ENCODE measurements at regions not wholly inside any gene's neighbourhood (a gene's known extent, or its start where the extent isn't known, plus 50 kb on each side); places are given as distances from the start of the nearest gene placed in this dataset.

DNA sequence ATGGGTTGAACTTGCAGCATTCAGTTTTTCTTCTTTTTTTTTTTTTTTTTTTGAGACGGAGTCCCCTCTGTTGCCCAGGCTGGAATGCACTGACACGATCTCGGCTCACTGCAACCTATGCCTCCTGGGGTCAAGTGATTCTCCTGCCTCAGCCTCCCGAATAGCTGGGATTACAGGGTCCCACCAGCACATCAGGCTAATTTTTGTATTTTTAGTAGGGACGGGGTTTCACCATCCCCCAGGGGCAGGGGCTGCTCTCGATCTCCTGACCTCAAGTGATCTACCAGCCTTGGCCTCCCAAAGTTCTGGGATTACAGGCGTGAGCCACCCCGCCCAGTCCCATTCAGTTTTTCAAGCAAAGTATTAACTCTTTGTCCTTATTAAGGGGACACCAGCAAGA lies 117.6 kb upstream of the PRSS16 start:
- Histone ChIP-seq H3K79me1 (ENCODE audit: insufficient read depth, low read depth, low read length, poor library complexity, severe bottlenecking) (no peaks in the 10 kb centered on the region), H2BK20ac (ENCODE audit: low read depth, low read length, poor library complexity, severe bottlenecking) (no peak overlapping the region), H2BK12ac (ENCODE audit: insufficient read length, low read depth, low read length) (no peak overlapping the region), H3K18ac (ENCODE audit: insufficient read length, low read depth, low read length) (no peak overlapping the region), H3K4ac (ENCODE audit: low read depth, low read length) (no peak overlapping the region), H3K9ac (ENCODE audit: extremely low read depth, insufficient read length, low read length) (no peak overlapping the region), H3K27ac (ENCODE audit: insufficient read length, low read depth, low read length) (no peak overlapping the region), H3K23ac (ENCODE audit: insufficient read length, low read depth, low read length) (no peak overlapping the region), H3K9me3 (ENCODE audit: control insufficient read depth, low read depth, low read length) (no peaks in the 10 kb centered on the region), H4K20me1 (ENCODE audit: control insufficient read depth, insufficient read depth, insufficient read length) (no peaks in the 10 kb centered on the region), H2AK5ac (ENCODE audit: insufficient read length, low read length) (no peak overlapping the region), H2AFZ (ENCODE audit: low read length) (no peak overlapping the region), H3K56ac (ENCODE audit: insufficient read length, low read depth, low read length) (no peak overlapping the region), H2BK5ac (ENCODE audit: insufficient read length, low read length) (no peak overlapping the region), H3K27me3 (ENCODE audit: insufficient read depth, low read length) (no peaks in the 10 kb centered on the region), H2BK15ac (ENCODE audit: low read depth, low read length) (no peak overlapping the region), H3K79me2 (ENCODE audit: insufficient read depth, low read length) (no peaks in the 10 kb centered on the region), H3K4me1 (ENCODE audit: insufficient read depth, low read length) (no peaks in the 10 kb centered on the region; the same call in 1 of the 2 replicates), H4K91ac (ENCODE audit: insufficient read length, low read depth, low read length) (no peak overlapping the region), H3T11ph (ENCODE audit: low read length) (no peak overlapping the region), H4K8ac (replicated peaks; ENCODE audit: insufficient read length, low read depth, low read length) (no peak overlapping the region), H4K5ac (ENCODE audit: insufficient read length, low read depth, low read length) (no peak overlapping the region), H3K4me2 (ENCODE audit: insufficient read depth, insufficient read length, low read length) (no peak overlapping the region), H2BK120ac (ENCODE audit: low read depth, low read length, poor library complexity, severe bottlenecking) (no peak overlapping the region), H3K23me2 (ENCODE audit: insufficient read length, low read depth, low read length, poor library complexity, severe bottlenecking) (peaks cover 10% of the 10 kb centered on the region), H3K14ac (ENCODE audit: insufficient read depth, low read length) (no peak overlapping the region)
- Mint-ChIP-seq H3K9me3 (no peaks in the 10 kb centered on the region; a peak in 1 of 5 replicates), H3K27ac (no peak overlapping the region), H3K4me1 (peaks cover 26 to 32% of the 10 kb centered on the region in 2 experiments), H3K36me3 (ENCODE audit: insufficient read depth in 1 of 3, low read depth in 3 of 3) (peaks cover 0 to 2% (median 0%) of the 10 kb centered on the region in 3 experiments; a peak in 1 of 7 replicates), H3K27me3 (ENCODE audit: low read depth) (peaks cover 7% of the 10 kb centered on the region), H3K4me3 (peak overlapping the region in 1 of 2 experiments; percentile 55; a peak in 2 of 5 replicates)
- TF ChIP-seq, protein P1, sequence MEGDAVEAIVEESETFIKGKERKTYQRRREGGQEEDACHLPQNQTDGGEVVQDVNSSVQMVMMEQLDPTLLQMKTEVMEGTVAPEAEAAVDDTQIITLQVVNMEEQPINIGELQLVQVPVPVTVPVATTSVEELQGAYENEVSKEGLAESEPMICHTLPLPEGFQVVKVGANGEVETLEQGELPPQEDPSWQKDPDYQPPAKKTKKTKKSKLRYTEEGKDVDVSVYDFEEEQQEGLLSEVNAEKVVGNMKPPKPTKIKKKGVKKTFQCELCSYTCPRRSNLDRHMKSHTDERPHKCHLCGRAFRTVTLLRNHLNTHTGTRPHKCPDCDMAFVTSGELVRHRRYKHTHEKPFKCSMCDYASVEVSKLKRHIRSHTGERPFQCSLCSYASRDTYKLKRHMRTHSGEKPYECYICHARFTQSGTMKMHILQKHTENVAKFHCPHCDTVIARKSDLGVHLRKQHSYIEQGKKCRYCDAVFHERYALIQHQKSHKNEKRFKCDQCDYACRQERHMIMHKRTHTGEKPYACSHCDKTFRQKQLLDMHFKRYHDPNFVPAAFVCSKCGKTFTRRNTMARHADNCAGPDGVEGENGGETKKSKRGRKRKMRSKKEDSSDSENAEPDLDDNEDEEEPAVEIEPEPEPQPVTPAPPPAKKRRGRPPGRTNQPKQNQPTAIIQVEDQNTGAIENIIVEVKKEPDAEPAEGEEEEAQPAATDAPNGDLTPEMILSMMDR (conservative IDR thresholded peaks at IDR 0.05), result no peak
- no peak for DNase-seq
- WGBS (ENCODE audit: extremely low coverage, insufficient read length, low lambda C conversion rate), result no CpG with 5 or more reads among the region's 8 CpGs
